ENCODE measurements at regions not wholly inside any gene's neighbourhood (a gene's known extent, or its start where the extent isn't known, plus 50 kb on each side); places are given as distances from the start of the nearest gene placed in this dataset.
"Not testable (repeated sequence)": the region's sequence is repeated elsewhere in the genome, so short reads cannot be mapped to it uniquely, and the experiment has no call there.

DNA sequence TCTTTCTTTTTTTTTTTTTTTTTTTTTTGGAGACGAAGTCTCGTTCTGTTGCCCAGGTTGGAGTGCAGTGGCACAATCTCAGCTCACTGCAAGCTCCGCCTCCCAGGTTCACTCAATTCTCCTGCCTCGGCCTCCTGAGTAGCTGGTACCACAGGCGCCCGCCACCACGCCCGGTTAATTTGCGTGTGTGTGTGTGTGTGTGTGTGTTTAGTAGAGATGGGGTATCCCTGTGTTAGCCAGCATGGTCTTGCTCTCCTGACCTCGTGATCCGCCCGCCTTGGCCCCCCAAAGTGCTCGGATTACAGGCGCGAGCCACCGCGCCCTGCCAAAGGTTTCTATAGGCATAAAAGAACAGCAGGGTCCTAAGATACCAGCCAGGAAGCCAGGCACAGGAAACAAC, 261.0 kb upstream of the CCDC54 start:
- FAIRE-seq: no peak

DNA sequence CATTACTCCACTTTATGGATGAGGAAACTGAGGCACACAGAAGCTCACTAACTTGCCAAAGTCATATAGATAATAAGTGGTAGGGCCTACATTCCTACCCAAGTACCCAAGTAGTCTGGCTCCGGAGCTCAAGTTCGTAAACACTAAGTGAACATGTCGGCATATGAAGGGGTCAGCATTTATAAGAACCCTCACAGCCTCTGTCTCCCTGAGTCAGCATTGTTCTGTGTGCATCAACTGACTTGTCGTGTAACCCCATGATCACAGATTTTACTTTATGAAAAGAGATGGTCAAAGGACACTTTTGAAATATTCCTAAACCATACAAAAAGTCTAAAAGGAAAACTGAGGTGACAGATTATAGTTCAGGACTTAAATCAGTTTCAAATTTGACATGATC, 260.1 kb upstream of the CCDC54 start:
- FAIRE-seq: no peak

DNA sequence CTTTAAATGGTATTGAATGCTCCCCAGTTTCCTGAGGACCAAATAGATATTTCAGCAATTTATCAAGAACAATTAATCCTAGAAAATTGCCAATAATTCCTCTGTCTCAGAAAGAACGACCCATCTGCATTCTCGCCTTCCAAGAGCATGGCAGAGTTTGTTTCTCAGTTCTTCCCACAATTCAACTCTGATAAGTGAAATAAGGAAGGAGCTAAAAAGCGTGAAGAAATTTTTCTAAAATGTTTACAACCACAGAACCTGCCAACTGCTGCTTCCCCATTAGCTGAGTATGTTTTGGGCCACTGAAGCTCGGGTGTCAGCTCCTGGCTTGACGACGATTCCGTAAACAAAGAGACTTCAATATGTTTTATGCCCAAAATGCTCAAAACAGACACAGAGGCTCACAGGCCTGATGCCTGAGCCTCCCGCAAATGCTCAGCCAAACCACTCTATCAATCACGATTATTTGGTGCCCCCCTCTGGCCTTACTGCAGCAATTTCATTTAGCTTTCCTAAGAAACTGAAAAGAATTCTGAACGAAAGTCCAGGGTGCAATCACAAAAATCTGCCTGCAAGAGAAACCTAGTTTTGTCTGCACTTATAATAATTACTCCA, 259.2 kb upstream of the CCDC54 start:
- FAIRE-seq: no peak

DNA sequence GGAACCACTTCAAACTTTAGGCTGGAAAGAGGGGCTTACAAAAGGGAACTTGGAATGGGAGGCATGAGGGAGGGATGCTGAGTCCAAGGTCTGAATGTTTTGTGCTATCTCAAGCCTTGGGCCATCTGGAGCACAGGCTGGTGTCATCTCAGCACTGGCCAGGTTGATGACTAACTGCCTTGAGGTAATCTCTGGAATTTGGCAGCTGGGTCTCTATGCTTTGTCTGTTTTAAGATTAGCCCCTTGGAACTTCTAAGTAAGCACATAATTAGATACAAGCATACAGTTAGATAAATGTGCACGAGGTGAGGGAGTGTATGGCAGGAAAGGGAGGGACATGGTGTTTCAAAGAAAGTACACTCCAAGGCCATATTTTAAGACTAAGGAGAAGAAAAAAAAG, 252.4 kb upstream of the CCDC54 start:
- FAIRE-seq: no peak

DNA sequence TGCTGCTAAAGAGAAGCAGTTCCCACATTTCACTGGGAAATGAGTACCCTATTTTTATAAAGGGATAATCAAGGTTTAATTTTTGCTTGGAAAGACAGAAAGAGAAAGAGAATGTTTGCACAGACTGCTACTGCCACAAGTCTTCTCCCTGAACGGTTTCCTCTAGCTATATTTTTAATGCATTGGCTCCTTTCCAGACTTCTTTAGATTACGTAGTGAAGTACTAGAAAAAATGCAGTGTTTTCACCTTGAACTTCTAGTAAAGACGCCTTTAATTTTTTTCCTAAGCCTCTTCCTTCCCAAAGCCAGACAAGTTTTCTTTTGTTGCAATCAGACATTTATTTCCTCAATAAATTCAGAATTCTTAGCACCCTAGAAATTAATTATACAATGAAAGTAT, 248.3 kb upstream of the CCDC54 start:
- FAIRE-seq: no peak

DNA sequence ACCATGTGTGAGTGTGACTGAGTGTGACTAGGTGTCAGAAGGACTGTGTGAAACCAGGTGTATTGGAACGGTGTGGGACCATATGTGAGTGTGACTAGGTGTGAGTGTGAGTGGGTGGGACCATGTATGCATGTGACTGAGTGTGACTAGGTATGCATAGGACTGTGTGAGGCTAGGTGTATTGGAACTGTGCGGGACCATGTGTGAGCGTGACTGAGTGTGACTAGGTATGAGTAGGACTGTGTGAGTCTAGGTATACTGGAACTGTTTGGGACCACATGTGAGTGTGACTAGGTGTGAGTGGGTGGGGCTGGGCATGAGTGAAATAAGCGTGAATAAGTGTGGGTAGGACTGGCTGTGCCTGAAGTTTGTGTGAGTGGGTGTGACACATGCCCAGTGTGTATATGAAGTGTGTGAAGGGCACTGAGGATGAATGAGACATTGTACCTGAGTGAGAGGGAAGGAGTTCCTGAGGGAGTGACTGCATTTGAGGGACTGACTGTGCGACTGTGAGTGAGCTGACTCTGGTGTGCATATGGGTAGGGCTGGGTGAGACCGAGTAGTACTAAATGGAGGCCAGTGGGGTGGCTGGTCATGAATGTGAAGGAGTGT, 247.0 kb upstream of the CCDC54 start:
- FAIRE-seq: no peak

DNA sequence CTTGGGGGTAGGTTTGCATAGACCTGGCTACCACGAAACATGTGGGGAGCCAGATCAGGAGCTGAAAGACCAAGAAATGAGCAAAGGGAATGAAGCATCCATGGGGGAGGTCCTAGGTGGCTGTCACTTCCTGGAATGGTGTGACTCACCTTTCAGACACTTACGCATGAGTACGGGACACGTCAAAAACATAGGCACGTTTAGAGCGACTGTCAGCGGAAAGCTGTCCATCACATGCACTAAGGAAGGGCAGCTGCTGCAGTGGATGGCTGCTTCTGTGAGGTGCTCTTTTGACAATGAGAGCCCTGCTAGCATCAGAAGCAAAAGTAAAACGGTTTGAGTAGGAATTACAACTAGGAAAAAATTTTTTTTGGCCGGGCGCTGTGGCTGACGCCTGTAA, 244.6 kb upstream of the CCDC54 start:
- FAIRE-seq: no peak

DNA sequence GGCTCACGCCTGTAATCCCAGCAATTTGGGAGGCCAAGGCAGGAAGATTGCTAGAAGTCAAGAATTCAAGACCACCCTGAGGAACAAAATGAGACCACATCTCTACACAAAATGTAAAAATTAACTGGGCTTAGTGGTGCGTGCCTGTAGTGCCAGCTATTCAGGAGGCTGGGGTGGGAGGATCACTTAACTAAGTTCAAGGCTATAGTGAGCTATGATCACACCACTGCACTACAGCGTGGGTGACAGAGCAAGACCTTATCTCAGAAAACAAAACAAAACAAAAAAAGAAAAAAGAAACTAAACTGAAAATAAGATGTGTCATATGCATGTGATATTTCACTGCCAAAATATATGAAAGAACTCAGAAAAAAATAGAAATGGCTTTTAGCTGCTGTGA, 243.3 kb upstream of the CCDC54 start:
- FAIRE-seq: no peak

DNA sequence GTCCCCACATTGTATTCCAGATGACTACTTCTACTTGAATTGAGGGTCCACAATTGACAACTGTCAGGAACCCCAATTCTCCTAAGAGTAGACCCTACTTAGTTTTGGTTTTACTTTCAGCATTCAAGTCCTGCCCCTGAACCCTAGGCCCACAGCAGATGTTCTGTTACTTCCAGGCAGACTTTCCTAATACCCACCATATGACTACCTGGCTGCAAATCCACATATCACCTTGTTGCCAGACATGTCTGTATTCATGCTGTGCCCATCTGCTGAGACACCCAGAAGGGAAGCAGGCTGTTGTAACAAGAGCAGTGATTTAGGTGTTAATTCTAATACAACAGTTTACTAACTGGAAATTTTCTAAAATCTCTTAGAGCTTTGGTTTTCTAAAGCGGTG, 235.1 kb upstream of the CCDC54 start:
- FAIRE-seq: no peak

DNA sequence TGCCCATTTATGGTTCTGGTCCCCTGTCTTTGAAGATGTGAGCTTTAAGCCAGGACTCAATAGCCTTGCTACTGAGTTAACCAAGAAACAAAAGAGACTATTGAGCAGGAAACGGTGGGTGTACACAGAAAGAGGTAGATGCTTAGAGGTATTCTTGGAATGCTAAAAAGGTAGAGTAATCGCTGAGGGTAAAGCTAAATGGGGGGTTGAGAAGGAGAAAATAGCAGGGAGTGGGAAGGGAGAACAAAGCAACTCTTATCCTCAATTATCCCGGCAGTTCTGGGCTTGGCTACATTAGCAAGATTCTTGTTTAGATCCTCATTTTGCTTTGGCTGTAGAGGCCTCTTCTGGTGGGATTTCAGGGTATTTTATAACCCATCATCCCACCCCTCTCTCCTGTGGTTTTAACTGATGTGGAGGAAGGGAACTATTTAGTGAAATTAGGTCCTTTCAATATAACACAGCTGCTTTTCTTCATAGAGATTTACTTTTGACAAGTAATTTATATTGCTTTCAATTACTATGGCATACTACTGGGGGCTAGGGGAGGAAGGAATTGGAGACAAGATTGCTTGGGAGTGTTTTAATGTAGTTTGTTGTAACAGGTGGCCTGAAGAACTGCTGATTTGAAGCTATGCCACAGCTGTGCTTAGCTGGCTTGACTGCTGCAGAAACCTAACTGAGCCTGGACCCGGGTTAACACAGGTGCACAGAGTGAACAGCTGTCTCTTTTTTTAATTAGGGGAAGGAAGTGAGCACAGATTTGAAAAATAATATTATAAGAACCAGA, 234.3 kb upstream of the CCDC54 start:
- no peak for FAIRE-seq

DNA sequence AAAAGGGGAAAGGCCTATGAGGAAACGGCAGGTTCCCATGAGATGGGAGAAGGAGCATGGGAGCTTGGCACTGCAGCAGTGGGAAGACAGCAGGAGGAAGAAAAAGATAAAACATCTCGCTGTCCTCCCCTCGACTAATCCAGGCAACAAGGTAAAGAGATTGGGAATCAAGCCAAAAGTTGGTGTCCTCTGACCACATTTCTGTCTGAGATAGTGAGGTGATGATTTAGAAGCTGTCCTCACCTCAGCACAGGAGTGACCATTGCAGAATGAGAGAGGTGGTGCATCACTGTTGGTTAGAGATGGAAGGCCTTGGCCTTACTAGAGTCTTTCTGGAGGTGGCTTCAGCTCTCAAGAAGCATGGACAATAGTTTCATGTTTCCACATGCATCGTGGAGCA, 226.6 kb upstream of the CCDC54 start:
- no peak for FAIRE-seq

DNA sequence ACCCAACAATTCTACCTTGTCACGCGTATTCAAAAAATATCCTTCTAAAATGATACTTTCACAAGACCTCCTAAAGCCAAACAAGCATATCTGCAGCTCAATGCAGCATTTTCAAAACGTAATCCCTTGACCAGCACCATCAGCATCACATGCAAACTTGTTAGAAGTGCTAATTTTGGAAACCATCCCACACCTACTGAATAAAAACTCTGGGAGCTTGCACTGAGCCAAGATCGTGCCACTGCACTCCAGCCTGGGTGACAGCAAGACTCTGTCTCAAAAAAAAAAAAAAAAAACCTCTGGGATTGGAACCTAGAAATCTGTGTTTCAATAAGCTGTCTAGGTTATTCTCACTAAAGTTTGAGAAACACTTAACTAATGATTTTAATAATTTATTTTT, 223.3 kb upstream of the CCDC54 start:
- no peak for FAIRE-seq

DNA sequence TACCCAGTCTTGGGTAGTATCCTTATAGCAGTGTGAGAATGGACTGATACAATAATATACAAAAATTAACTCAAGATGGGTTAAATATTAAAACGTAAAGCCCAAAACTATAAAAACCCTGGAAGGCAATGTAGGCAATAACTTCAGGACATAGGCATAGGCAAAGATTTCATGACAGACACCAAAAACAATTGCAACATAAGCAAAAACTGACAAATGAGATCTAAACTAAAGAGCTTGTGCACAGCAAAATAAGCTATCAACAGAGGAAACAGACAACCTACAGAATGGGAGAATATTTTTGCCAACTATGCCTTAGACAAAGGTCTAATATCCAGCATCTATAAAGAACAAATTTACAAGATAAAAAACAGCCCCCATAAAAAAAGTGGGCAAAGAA, 204.8 kb upstream of the CCDC54 start:
- no peak for FAIRE-seq

DNA sequence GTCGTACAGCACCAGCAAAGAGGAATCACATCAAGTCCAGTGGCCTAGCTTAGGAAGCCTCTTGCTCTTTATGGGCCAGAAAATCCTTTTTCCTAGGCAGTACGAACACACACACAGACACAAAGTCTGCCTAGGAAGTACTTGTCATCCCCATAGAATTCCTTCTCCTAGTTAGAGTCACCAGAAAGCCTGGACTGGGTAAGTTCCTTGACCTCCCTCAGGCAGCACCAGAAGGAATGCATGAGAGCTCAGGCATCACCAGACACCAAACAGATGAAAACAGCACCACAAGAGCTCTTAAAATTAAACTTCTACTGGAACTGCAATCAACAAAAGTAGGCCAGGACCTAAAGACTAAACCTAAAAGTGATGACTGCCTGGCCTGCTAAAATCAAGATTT, 192.9 kb upstream of the CCDC54 start:
- no peak for FAIRE-seq

DNA sequence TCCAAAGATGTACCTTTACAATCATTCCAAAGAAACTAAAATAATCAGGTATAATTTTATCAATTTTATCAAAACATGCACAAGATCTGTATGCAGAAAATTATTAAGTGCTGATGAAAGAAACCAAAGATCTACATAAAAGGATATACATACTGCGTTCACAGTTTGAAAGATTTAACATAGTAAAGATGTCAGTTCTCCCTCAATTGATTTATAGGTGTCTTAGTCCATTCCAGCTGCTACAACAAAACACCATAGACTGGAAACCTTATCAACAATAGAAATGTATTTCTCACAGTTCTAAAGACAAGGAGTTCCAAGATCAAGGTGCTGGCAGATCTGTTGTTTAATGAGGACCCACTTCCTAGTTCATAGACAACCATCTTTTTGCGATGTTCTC, 189.0 kb upstream of the CCDC54 start:
- no peak for FAIRE-seq

DNA sequence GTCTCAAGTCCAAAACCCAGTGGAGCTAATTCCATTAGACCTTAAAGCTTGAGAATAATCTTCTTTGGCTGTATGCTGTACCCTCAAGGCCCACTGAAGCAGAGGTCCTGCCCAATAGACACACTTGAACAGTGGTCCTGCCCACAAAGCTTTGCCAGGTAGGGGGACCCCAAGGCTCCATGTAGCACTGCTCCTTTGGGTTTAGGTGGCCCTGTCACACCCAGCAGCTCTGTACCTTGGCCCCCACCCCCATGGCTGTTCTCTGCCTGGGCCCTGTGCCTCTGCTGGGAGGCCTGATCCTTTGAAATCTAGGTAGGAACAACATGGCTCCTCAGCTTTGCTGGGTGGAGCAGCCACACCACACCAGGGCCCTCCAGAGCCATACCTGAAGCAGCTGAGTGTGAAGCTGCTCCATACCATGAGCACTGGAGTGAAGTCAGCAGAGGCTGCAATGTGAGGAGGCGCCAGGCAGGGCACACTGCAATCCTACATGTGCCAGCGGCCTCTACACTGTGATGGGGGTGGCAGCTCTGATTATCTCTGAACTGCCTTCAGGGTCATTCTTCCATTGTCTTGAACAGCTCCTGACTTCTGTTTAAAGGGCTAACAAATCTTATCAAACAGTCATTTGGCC, 188.0 kb upstream of the CCDC54 start:
- no peak for FAIRE-seq

DNA sequence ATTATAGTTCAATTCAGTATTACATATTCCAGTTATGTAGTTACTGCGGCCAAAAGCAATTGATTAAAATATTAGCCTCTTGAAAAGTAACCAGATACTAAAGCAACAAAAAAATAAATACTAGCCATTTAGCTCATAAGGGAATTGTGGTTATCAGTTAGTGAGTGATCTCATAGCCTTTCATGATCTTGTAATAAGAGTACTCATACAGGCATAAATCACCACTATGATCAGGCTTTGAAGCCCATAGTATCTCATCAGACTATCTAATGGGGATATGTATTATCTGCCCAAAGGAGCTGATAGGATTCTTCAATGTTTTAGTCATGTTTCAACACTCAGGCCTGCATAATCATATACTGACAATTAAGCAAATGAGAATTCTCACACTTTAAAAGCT, 184.1 kb upstream of the CCDC54 start:
- FAIRE-seq: no peak

DNA sequence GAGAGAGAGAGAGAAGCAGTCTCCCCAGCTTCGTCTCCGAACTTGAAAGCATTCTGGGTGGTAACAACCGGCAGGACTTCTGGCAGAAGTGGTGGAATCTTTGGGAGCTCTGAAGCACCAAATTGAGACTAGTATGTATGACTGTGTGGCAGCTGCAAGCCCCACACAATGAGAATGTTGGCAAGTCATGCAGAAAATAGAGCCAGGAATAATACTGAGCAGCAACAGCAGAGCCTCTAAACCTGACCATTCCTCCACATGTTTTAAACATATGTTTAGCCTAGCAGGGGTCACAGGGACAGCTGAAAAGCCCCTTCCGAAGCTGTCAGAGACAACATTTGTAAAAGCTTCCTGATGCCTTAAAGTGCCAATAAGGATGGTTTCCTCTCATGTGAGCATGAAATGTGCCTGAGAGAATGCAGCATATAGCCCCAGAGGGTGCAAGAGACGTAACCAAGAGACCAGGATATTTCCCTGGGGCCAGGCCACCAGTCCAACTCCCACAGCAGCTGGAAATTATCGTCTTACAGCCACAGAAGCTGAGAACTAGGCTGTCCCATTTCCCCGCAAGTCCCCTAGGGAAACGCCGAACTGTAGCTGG, 178.6 kb upstream of the CCDC54 start:
- FAIRE-seq: no peak

DNA sequence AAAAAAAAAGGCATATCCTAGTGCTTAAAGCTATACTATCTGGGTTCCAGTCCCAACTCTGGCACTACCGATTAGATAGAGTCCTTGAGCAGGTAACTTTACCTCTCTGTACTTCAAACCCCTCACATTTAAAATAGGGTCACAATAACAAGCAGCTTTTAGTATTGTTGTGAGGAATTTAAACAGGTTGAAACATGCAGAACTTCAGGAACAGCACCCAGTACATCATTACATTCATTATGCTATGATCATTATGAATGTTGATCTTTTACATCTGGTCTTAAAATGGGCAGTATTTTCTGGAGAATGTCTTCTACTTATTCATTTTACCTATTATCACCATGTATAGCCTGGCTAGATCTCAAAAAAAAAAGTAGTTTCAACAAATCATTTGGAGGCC, 176.1 kb upstream of the CCDC54 start:
- FAIRE-seq: no peak

DNA sequence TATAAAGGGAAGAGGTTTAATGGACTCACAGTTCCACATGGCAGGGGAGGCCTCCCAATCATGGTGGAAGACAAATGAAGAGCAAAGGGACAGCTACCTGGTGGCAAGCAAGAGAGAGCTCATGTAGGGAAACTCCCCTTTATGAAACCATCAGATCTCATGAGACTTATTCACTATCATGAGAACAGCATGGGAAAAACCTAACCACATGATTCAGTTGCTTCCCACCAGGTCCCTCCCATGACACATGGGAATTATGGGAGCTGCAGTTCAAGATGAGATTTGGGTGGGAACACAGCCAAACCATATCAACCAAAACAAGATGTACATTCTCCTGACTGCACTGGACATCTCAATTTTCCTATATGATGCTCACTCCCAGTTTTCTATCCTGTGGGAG, 174.4 kb upstream of the CCDC54 start:
- not testable (repeated sequence) for FAIRE-seq

DNA sequence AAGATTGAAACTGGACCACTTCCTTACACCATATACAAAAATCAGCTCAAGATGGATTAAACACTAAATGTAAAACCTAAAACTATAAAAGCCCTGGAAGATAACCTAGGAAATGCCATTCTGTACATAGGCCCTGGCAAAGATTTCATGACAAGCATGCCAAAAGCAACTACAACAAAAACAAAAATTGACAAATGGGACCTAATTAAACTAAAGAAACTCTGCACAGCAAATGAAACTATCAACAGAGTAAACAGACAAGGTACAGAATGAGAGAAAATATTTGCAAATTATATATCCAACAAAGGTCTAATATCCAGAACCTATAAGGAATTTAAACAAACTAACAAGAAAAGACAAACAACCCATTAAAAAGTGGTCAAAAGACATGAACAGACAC, 173.1 kb upstream of the CCDC54 start:
- FAIRE-seq: no peak

DNA sequence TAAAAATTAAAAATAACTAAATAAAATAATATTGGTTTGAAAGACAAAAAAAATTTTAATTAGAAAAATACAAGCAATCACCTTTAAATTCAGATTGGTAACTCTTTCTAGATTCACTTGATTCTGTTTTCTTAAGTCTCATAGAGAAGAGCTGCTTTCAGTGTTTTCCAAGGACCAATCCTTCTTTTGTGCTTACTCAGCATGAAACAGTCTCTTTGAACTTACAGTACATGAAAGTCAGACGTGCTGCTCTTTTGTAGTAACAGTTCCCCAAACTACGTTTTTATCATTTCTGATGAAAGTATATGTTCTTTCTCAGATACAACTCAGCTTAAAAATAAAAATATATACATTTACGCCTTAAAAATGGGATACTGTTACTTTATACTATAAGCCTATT, 171.9 kb upstream of the CCDC54 start:
- FAIRE-seq: no peak

DNA sequence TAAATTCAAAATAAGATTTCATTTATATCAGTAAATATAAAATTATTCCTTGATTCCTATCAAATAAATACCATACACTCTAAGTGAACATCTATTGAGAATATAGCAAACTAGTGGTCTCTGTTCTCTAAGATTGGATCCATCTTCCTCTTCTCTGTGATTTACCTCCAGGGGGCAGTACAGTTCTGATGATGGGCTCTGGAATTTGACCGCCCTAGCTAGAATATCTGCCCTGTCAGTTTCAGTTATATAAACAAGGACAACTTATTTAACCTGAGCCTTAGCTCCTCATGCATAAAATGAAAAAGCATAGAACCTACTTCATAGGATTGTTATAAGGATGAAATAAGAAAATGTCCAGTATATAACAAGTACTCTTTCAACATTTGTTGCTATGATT, 171.1 kb upstream of the CCDC54 start:
- no peak for FAIRE-seq

DNA sequence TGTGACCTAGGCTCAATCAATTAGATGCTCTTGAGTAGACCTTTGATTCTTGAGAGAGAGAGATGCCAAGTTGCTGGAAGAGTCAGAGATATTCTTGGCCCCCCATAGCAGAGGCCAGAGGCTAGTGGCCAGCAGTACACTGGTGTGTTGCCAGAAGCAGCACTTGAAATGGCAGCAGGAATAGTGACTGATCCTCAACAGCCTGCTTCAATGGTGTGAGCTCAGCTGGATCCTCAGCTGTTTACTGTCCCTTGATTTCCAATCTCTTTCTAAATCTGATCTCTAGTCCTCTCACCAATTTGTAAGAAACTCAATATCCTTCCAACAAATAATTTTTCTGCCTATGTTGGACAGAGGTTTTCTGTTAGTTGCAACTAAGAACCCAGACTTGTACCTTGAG, 170.3 kb upstream of the CCDC54 start:
- FAIRE-seq: no peak

Data from colon (tissue), 2 donors.